ENCODE measurements at regions not wholly inside any gene's neighbourhood (a gene's known extent, or its start where the extent isn't known, plus 50 kb on each side); places are given as distances from the start of the nearest gene placed in this dataset.

GRCh38 chr4:19164334-19164733 is 1087.4 kb upstream of the SLIT2 start:
- no peaks in the 10 kb centered on the region for H3K27me3 ChIP-seq (ENCODE audit: control insufficient read depth in 1 of 2, insufficient read depth in 2 of 2, low read length in 2 of 2)
- ChIA-PET CTCF (ENCODE audit: low intra/inter-chr PET ratio, low total read pairs) (no interaction called here), POLR2A (no interaction called here)
- no peak for ATAC-seq
- no peak overlapping the region for H3K27ac ChIP-seq (ENCODE audit: extremely low read length, insufficient read depth, low read length)
- H3K4me3 ChIP-seq (replicated peaks in 1 of 3; ENCODE audit: insufficient read depth in 1 of 3, low read depth in 2 of 3, low read length in 3 of 3), result no peak overlapping the region
- FAIRE-seq, result no peak
- H4K20me1 ChIP-seq (ENCODE audit: insufficient read depth, low read length), result no peaks in the 10 kb centered on the region
- in situ Hi-C loops (cut with HindIII; ENCODE audit: extremely low pct_ligation_motif_present, low pct_unique_long_range_greater_than_20kb), result no loop called here
- TF ChIP-seq SUZ12 (IDR thresholded peaks at IDR 0.05; ENCODE audit: low read depth, low read length) (no peak), PCBP2 (optimal IDR thresholded peaks at IDR 0.05; ENCODE audit: low read depth, low read length, poor library complexity, severe bottlenecking) (no peak), HOXA5 (CRISPR knock-in tag; IDR thresholded peaks at IDR 0.05) (no peak), TBX3 (IDR thresholded peaks at IDR 0.05; ENCODE audit: borderline replicate concordance) (no peak), GPBP1L1 (CRISPR knock-in tag; IDR thresholded peaks at IDR 0.05) (no peak)
- no peaks in the 10 kb centered on the region for H3K79me2 ChIP-seq (ENCODE audit: insufficient read depth, low read length)
- intact Hi-C loops (cut with micrococcal nuclease; ENCODE audit: unreplicated experiment), result no loop called here
- no peak overlapping the region for H3K9ac ChIP-seq (ENCODE audit: insufficient read depth, low read depth, low read length)
- no peak for DNase-seq (ENCODE audit: low spot score)
- BruUV-seq (replicated peaks), result no TSS peak
- no peak overlapping the region for H2AFZ ChIP-seq (ENCODE audit: low read length)
- 0% methylated on average over 2 of the region's 2 CpGs for WGBS (ENCODE audit: low lambda C conversion rate)
- H3K4me2 ChIP-seq (ENCODE audit: low read depth, low read length), result no peak overlapping the region
- peaks cover 82% of the 10 kb centered on the region for H3K9me3 ChIP-seq (ENCODE audit: low read length)
- no peaks in the 10 kb centered on the region for H3K4me1 ChIP-seq (ENCODE audit: insufficient read depth, low read length)
- H3K36me3 ChIP-seq (replicated peaks in 1 of 2; ENCODE audit: control insufficient read depth in 1 of 2, insufficient read depth in 2 of 2, low read length in 2 of 2), result no peaks in the 10 kb centered on the region

GRCh38 chr4:19159874-19160273 is 1091.8 kb upstream of the SLIT2 start:
- H3K4me1 ChIP-seq (ENCODE audit: insufficient read depth, low read length), result no peaks in the 10 kb centered on the region
- no peaks in the 10 kb centered on the region for H3K27me3 ChIP-seq (ENCODE audit: control insufficient read depth in 1 of 2, insufficient read depth in 2 of 2, low read length in 2 of 2)
- H3K4me2 ChIP-seq (ENCODE audit: low read depth, low read length), result no peak overlapping the region
- DNase-seq (ENCODE audit: low spot score) (no peak), FAIRE-seq (no peak), ATAC-seq (no peak)
- in situ Hi-C loops (cut with HindIII; ENCODE audit: extremely low pct_ligation_motif_present, low pct_unique_long_range_greater_than_20kb), result no loop called here
- H3K9ac ChIP-seq (ENCODE audit: insufficient read depth, low read depth, low read length), result no peak overlapping the region
- WGBS (ENCODE audit: low lambda C conversion rate), result 0% methylated on average over 3 of the region's 3 CpGs
- no peak overlapping the region for H3K4me3 ChIP-seq (replicated peaks in 1 of 3; ENCODE audit: insufficient read depth in 1 of 3, low read depth in 2 of 3, low read length in 3 of 3)
- H4K20me1 ChIP-seq (ENCODE audit: insufficient read depth, low read length), result no peaks in the 10 kb centered on the region
- ChIA-PET CTCF (ENCODE audit: low intra/inter-chr PET ratio, low total read pairs) (no interaction called here), POLR2A (no interaction called here)
- BruUV-seq (replicated peaks), result no TSS peak
- H3K27ac ChIP-seq (ENCODE audit: extremely low read length, insufficient read depth, low read length), result no peak overlapping the region
- no peaks in the 10 kb centered on the region for H3K79me2 ChIP-seq (ENCODE audit: insufficient read depth, low read length)
- TF ChIP-seq MZF1 (CRISPR knock-in tag; IDR thresholded peaks at IDR 0.05; ENCODE audit: borderline replicate concordance) (no peak), KDM5B (CRISPR knock-in tag; IDR thresholded peaks at IDR 0.05; ENCODE audit: borderline replicate concordance) (no peak), MYC (CRISPR knock-in tag; IDR thresholded peaks at IDR 0.05; ENCODE audit: borderline replicate concordance) (no peak), ZBTB37 (CRISPR knock-in tag; IDR thresholded peaks at IDR 0.05) (no peak)
- no peak overlapping the region for H2AFZ ChIP-seq (ENCODE audit: low read length)
- H3K9me3 ChIP-seq (ENCODE audit: low read length), result peaks cover 88% of the 10 kb centered on the region
- H3K36me3 ChIP-seq (replicated peaks in 1 of 2; ENCODE audit: control insufficient read depth in 1 of 2, insufficient read depth in 2 of 2, low read length in 2 of 2), result no peaks in the 10 kb centered on the region
- intact Hi-C loops (cut with micrococcal nuclease; ENCODE audit: unreplicated experiment), result no loop called here

Measured in HepG2 (cell line).